ENCODE measurements at regions not wholly inside any gene's neighbourhood (a gene's known extent, or its start where the extent isn't known, plus 50 kb on each side); places are given as distances from the start of the nearest gene placed in this dataset.

DNA sequence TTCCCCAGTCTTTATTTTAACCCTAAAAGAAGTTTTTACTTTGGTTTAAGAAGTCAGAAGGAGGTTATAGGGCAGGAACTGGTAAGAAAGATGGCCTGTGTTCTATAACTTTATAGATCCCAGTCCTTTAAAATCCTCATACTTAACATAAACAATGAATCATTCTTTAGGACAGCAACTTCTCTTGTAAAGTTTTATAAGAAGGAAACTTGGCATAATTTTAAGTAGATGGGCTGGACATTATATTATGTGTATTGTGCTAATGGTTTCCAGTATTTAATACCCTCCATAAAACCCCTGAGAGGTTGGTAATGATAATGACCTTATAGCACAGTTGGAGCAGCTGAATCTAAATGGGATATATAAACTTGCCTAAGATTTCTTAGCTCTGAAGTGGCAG is 247.2 kb downstream of the FAM170A start:
- TF ChIP-seq, protein P1, sequence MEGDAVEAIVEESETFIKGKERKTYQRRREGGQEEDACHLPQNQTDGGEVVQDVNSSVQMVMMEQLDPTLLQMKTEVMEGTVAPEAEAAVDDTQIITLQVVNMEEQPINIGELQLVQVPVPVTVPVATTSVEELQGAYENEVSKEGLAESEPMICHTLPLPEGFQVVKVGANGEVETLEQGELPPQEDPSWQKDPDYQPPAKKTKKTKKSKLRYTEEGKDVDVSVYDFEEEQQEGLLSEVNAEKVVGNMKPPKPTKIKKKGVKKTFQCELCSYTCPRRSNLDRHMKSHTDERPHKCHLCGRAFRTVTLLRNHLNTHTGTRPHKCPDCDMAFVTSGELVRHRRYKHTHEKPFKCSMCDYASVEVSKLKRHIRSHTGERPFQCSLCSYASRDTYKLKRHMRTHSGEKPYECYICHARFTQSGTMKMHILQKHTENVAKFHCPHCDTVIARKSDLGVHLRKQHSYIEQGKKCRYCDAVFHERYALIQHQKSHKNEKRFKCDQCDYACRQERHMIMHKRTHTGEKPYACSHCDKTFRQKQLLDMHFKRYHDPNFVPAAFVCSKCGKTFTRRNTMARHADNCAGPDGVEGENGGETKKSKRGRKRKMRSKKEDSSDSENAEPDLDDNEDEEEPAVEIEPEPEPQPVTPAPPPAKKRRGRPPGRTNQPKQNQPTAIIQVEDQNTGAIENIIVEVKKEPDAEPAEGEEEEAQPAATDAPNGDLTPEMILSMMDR (IDR thresholded peaks at IDR 0.05), result no peak
- TF ChIP-seq POLR2AphosphoS5 (IDR thresholded peaks at IDR 0.05; ENCODE audit: low read depth, low read length) (no peak), EZH2phosphoT487 (IDR thresholded peaks at IDR 0.05; ENCODE audit: borderline replicate concordance, low read depth) (no peak), RCOR1 (IDR thresholded peaks at IDR 0.05; ENCODE audit: low read length) (no peak), EP300 (IDR thresholded peaks at IDR 0.05; ENCODE audit: borderline replicate concordance in 1 of 2, low read depth in 1 of 2, low read length in 1 of 2) (no peak), YY1 (IDR thresholded peaks at IDR 0.05; ENCODE audit: low read depth) (no peak), GABPA (IDR thresholded peaks at IDR 0.05; ENCODE audit: low read depth) (no peak), TAF1 (IDR thresholded peaks at IDR 0.05; ENCODE audit: borderline replicate concordance, low read depth, low read length) (no peak)
- TF ChIP-seq, protein P2, sequence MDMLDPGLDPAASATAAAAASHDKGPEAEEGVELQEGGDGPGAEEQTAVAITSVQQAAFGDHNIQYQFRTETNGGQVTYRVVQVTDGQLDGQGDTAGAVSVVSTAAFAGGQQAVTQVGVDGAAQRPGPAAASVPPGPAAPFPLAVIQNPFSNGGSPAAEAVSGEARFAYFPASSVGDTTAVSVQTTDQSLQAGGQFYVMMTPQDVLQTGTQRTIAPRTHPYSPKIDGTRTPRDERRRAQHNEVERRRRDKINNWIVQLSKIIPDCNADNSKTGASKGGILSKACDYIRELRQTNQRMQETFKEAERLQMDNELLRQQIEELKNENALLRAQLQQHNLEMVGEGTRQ (IDR thresholded peaks at IDR 0.05; ENCODE audit: borderline replicate concordance, low read depth, low read length), result no peak
